Head of caudate nucleus (tissue), 42 donors: ENCODE measurements at regions not wholly inside any gene's neighbourhood (a gene's known extent, or its start where the extent isn't known, plus 50 kb on each side); places are given as distances from the start of the nearest gene placed in this dataset.
A peak's percentile ranks its signal among the peaks of the same experiment; 100 is the strongest.

Source experiments
- DNase-seq, 42 donors: peaks; one replicate each; pipeline versions ENCODE4 v3.0.0 to v3.0.0-alpha.2; 2020 to 2021; ENCODE audit warnings: mixed read lengths in 7 of 42
- intact Hi-C: fragments of 100-400 bp; cut with DNase I; formaldehyde crosslinking; loops from one replicate; pipeline ENCODE4 v1.15.0; 2022

- DNase-seq, result no peak
- intact Hi-C loops, result no loop called here
Measured at GRCh38 chr16:65937455-65937854, 429.0 kb upstream of the CDH5 start.

DNA sequence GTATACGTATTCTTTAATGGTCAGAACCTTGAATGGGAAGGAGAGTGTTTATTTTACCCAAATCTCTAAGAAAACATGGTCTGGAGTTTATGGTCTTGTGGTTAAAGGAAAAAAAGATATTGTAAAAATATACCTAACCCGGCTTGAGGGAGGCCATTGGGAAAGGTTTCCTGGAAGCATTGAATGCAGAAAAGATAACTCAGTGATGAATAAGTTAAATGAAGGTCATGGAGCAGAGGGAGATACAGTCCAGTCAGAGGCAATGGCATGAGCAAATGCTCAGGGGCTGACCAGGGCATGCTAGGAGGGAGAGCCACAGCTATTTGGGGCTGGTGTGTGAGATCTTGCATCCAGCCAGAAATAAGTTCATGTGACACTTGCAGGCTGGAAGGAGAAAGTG lies 430.4 kb upstream of the CDH5 start:
- intact Hi-C loops, result no loop called here
- DNase-seq, result peak in 1 of 42 donors; percentile 10

DNA sequence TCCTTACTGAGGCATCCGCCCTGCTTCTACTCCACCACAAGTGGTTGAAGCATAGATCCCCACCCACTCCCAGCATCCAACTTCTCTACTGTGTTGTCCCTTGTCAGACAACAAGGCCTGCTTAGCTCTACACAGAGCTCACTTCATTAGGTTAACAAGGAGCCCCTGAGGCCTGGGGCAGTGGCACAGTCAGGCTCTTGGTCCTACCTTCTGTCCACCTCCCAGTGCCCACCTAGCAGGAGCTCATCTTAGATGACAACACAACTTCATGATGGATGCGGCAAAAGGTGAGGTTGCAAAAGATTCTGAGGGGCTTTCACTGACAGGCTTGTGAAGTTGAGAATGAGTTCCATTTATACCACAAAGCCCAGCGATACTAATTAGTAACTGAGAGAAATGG lies 432.0 kb upstream of the CDH5 start:
- DNase-seq, result no peak
- intact Hi-C loops, result no loop called here

DNA sequence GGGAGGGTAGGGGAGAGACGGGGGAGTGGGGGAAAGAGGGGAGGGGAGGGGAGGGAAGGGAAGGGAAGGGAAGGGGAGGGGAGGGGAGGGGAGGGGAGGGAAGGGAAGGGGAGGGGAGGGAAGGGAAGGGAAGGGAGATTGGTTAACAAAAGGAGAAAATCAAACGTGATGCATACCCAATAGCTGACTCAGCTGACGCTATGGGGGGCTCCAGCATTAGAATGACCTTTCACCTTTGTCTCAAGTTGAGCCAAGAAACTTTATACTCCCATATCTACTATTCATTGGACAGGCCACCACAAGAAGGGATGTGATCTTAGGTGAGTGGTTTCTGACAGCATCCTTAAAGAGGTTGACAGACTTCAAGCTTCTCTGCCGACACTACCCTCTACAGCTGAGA lies 432.8 kb upstream of the CDH5 start:
- intact Hi-C loops, result no loop called here
- DNase-seq, result no peak

GRCh38 chr16:65932350-65933072 lies 434.0 kb upstream of the CDH5 start:
- DNase-seq, result no peak
- intact Hi-C loops, result no loop called here

- no peak for DNase-seq
- intact Hi-C loops, result no loop called here
Measured at GRCh38 chr16:65922923-65923322, 443.6 kb upstream of the CDH5 start.

GRCh38 chr16:65919986-65920376 lies 446.5 kb upstream of the CDH5 start:
- intact Hi-C loops, result no loop called here
- DNase-seq, result no peak

- no peak for DNase-seq
- intact Hi-C loops, result no loop called here
Measured at GRCh38 chr16:65919145-65919985, 447.1 kb upstream of the CDH5 start.

DNA sequence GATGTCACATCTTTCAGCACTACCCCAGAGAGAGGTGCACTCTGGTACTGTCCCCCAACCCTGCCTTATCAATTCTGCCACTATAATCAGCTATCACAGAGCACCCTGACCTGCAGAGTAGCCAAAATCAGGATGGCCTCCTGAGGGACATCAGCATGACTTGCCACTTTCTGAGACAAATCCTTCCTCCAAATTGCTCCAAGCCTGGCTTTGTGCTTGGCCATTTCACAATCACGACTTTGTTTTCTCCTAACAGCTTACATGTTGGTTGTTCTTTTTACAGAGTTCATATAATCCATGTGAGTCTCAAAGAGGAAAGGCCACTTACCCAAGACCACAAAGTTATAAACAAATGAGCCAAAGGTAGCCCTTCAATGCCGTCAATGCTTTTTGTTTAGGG lies 449.0 kb upstream of the CDH5 start:
- intact Hi-C loops, result no loop called here
- DNase-seq, result no peak

DNA sequence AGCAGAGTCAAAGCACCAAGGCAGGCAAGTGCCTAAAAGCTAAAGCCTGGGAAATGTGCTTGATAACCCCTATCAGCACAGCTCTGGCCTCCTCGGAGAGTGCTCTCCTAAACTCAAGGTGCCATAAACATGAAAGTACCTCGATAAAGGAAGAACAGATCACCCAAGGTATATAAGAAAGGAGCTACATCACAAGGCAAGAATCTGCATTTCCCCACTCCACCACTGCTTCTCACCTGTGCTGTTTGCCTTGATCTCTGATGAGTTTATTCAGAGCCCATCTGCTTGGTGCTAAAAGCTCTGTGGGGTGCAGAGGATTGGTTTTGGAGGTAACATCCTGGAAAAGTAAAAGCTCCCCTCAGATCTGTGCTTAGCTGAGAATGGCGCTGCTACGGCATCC lies 449.5 kb upstream of the CDH5 start:
- intact Hi-C loops, result no loop called here

DNA sequence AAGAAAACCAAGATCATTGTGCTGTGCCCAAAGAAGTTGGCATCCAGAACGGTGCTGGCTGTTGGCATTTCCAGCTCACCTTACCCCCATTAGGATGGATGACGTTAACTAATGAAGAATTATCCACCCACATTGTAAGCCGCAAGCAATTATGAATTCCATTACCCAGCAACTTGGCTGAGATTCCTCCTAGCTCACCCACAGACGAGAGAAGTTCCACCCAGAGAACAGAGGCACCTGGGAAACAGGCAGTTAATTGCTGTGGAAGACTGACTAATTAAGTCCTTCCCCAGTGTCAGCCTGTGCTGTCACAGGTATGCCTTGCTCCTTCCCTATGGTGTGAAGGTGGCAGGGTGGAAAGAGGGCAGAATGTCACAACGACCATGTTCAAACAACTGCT lies 456.2 kb upstream of the CDH5 start:
- DNase-seq, result peak in 6 of 42 donors; percentile 1 to 53 (median 14)
- intact Hi-C loops, result no loop called here

More for the DNA sequence above, 449.5 kb upstream of the CDH5 start:
- no peak for DNase-seq

GRCh38 chr16:65909310-65910050 lies 457.0 kb upstream of the CDH5 start:
- DNase-seq, result no peak
- intact Hi-C loops, result no loop called here

GRCh38 chr16:65908568-65908967 lies 457.9 kb upstream of the CDH5 start:
- DNase-seq, result peak in 34 of 42 donors; percentile 8 to 59 (median 30)
- intact Hi-C loops, result no loop called here

DNA sequence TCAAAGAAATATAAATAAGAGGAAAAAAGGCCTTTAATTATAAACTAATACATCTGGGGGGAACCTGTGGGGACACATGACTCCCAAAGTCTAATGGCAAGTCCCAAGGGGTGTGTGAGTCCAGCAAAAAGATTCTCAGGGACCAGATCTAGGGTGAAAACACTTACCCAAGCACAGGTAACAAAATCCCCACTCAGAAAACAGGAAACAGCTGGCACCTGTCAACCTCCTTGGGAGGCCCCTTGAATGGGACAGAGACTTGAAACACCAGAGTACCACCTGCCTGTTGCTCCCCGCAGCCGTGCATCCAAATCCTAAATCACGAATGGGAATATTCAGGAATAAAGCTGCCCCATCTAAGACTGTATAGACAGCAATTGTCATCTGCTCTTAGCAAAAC lies 461.2 kb upstream of the CDH5 start:
- DNase-seq, result no peak
- intact Hi-C loops, result no loop called here

DNA sequence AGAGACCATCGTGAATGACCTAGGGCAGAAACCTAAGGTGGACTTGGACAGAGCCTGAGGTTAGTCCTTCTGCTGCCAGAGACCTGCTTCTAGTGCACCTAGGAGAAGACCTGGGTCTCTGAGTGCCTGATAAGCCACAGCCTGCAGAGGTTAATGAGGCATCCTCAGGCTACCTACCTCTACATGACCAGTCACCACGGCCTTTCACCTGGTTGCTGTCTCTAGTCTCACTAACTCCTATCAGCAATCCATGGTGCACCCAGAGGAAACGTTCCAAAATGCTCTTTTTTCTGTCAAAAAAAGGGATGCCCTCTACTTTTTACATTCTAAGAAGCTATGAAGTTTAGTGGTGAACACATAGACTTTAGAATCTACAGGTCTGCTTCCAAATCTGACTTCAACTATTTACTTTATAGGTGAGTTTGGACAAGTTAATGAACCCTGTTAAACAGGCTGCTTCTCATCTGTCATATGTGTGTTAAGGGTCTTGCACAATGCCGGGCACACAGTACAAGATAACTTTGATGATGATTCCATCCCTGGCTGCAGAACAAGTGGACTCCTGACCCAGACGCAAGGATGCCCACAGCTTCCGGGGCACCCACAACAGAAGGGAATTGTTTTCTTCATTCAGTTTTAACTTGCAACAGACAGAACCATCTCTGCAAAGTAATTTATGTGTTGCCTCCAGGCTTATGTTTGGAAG lies 469.9 kb upstream of the CDH5 start:
- intact Hi-C loops, result no loop called here
- DNase-seq, result peak in 1 of 42 donors; percentile 16

GRCh38 chr16:65895906-65896305 lies 470.6 kb upstream of the CDH5 start:
- peak in 1 of 42 donors; percentile 31 for DNase-seq
- intact Hi-C loops, result no loop called here

- intact Hi-C loops, result no loop called here
- DNase-seq, result peak in 1 of 42 donors; percentile 18
Measured at GRCh38 chr16:65895486-65895885, 471.0 kb upstream of the CDH5 start.

GRCh38 chr16:65890203-65890602 lies 476.3 kb upstream of the CDH5 start:
- DNase-seq, result peak in 1 of 42 donors; percentile 6
- intact Hi-C loops, result no loop called here

- intact Hi-C loops, result no loop called here
- peak in 1 of 42 donors; percentile 19 for DNase-seq
Measured at GRCh38 chr16:65889533-65889966, 476.9 kb upstream of the CDH5 start.
